WTC11 (cell line): ENCODE measurements at regions not wholly inside any gene's neighbourhood (a gene's known extent, or its start where the extent isn't known, plus 50 kb on each side); places are given as distances from the start of the nearest gene placed in this dataset.

Source experiments
- ATAC-seq: fragments of 200-7000 bp; cut with Tn5 transposase; 2 replicates; pipeline ENCODE4 v1.10.0; 2021; ENCODE audit warnings: mild to moderate bottlenecking, moderate library complexity
- CTCF ChIA-PET: fragments of 300-600 bp; sonication (Branson Sonifier 250); formaldehyde crosslinking; loops from one replicate; lab custom pipeline; 2021; ENCODE audit warnings: antibody characterized with exemption; lab: Charles Lee
- POLR2A ChIA-PET: fragments of 350-600 bp; sonication (Branson Sonifier 250); formaldehyde crosslinking; loops from one replicate; lab custom pipeline; 2021; ENCODE audit warnings: antibody characterized with exemption; lab: Charles Lee
- DNase-seq: peaks from one replicate; pipeline ENCODE4 v3.0.0; 2021; ENCODE audit warnings: low spot score
- H3K27ac Mint-ChIP-seq: 2 replicates; pipeline ENCODE4 v1.8.0; 2021; ENCODE audit warnings: mixed read lengths
- H3K27me3 Mint-ChIP-seq: 2 replicates; pipeline ENCODE4 v1.8.0; 2021; ENCODE audit warnings: low read depth, mild to moderate bottlenecking, moderate library complexity, mixed read lengths
- H3K36me3 Mint-ChIP-seq: 2 replicates; pipeline ENCODE4 v1.8.0; 2021; ENCODE audit warnings: mixed read lengths
- H3K4me1 Mint-ChIP-seq: 2 replicates; pipeline ENCODE4 v1.8.0; 2022; ENCODE audit warnings: mixed read lengths
- H3K4me3 Mint-ChIP-seq: 2 replicates; pipeline ENCODE4 v1.8.0; 2021; ENCODE audit warnings: mild to moderate bottlenecking, moderate library complexity, mixed read lengths
- H3K9me3 Mint-ChIP-seq: 2 replicates; pipeline ENCODE4 v1.8.0; 2021; ENCODE audit warnings: mixed read lengths
- ATF1 ChIP-seq: sonication (generic); formaldehyde crosslinking; IDR thresholded peaks from 2 replicates; pipeline ENCODE4 v1.8.1; 2023; ENCODE audit warnings: mild to moderate bottlenecking, moderate library complexity, missing genetic modification reagents
- CREB1 ChIP-seq: sonication (generic); formaldehyde crosslinking; IDR thresholded peaks from 2 replicates; pipeline ENCODE4 v1.8.0; 2023; ENCODE audit warnings: mild to moderate bottlenecking, missing genetic modification reagents
- E2F5 ChIP-seq: sonication (generic); formaldehyde crosslinking; IDR thresholded peaks from 2 replicates; pipeline ENCODE4 v1.8.1; 2022; ENCODE audit warnings: mild to moderate bottlenecking, moderate library complexity, missing genetic modification reagents
- ELF4 ChIP-seq: sonication (generic); formaldehyde crosslinking; IDR thresholded peaks from 2 replicates; pipeline ENCODE4 v1.8.1; 2022; ENCODE audit warnings: low read depth, mild to moderate bottlenecking, moderate library complexity, missing genetic modification reagents
- EMX1 ChIP-seq: fragments of 250-450 bp; sonication (Bioruptor Pico); IDR thresholded peaks from 2 replicates; pipeline ENCODE4 v1.8.0; 2021; ENCODE audit warnings: mild to moderate bottlenecking
- IRF2 ChIP-seq: sonication (generic); formaldehyde crosslinking; IDR thresholded peaks from 2 replicates; pipeline ENCODE4 v1.8.0; 2022; ENCODE audit warnings: low read depth, missing genetic modification reagents, borderline replicate concordance
- MLX ChIP-seq: sonication (generic); formaldehyde crosslinking; IDR thresholded peaks from 2 replicates; pipeline ENCODE4 v1.8.1; 2023; ENCODE audit warnings: mild to moderate bottlenecking, missing genetic modification reagents, moderate library complexity
- MXD4 ChIP-seq: fragments of 250-450 bp; sonication (Bioruptor Pico); IDR thresholded peaks from 2 replicates; pipeline ENCODE4 v1.8.0; 2021; ENCODE audit warnings: mild to moderate bottlenecking, moderate library complexity, borderline replicate concordance
- NR1H2 ChIP-seq: sonication (generic); formaldehyde crosslinking; IDR thresholded peaks from 2 replicates; pipeline ENCODE4 v1.9.0; 2021; ENCODE audit warnings: mild to moderate bottlenecking, moderate library complexity, missing genetic modification reagents
- NR3C1 ChIP-seq: sonication (generic); formaldehyde crosslinking; conservative IDR thresholded peaks from 2 replicates; pipeline ENCODE4 v1.8.1; 2023; ENCODE audit warnings: low read depth, mild to moderate bottlenecking, missing genetic modification reagents
- RELA ChIP-seq: sonication (generic); formaldehyde crosslinking; IDR thresholded peaks from 2 replicates; pipeline ENCODE4 v1.8.1; 2022; ENCODE audit warnings: missing genetic modification reagents, mild to moderate bottlenecking, borderline replicate concordance
- TEAD1 ChIP-seq: sonication (generic); formaldehyde crosslinking; IDR thresholded peaks from 2 replicates; pipeline ENCODE4 v1.8.0; 2022; ENCODE audit warnings: mild to moderate bottlenecking, missing genetic modification reagents
- ZNF219 ChIP-seq: sonication (generic); formaldehyde crosslinking; IDR thresholded peaks from 2 replicates; pipeline ENCODE4 v1.8.0; 2023; ENCODE audit warnings: missing genetic modification reagents, mild to moderate bottlenecking, borderline replicate concordance
- ZNF232 ChIP-seq: sonication (generic); formaldehyde crosslinking; IDR thresholded peaks from 2 replicates; pipeline ENCODE4 v1.8.0; 2022; ENCODE audit warnings: mild to moderate bottlenecking, missing genetic modification reagents
- ZNF396 ChIP-seq: fragments of 250-450 bp; sonication (Bioruptor Pico); IDR thresholded peaks from 2 replicates; pipeline ENCODE4 v1.8.0; 2021; ENCODE audit warnings: mild to moderate bottlenecking, moderate library complexity, borderline replicate concordance
- TF ChIP-seq, protein P1 (sequence below): sonication (generic); formaldehyde crosslinking; IDR thresholded peaks from 2 replicates; pipeline ENCODE4 v1.8.1; 2023; ENCODE audit warnings: mild to moderate bottlenecking, moderate library complexity, missing genetic modification reagents
- TF ChIP-seq, protein P2 (sequence below): fragments of 250-450 bp; sonication (Bioruptor Pico); IDR thresholded peaks from 2 replicates; pipeline ENCODE4 v2.1.2; 2022; ENCODE audit warnings: mild to moderate bottlenecking, moderate library complexity
- TF ChIP-seq, protein P3 (sequence below): sonication (generic); formaldehyde crosslinking; conservative IDR thresholded peaks from 2 replicates; pipeline ENCODE4 v1.8.1; 2023; ENCODE audit warnings: mild to moderate bottlenecking, low read depth, missing genetic modification reagents, moderate library complexity
- TF ChIP-seq, protein P4 (sequence below): sonication (generic); formaldehyde crosslinking; IDR thresholded peaks from 2 replicates; pipeline ENCODE4 v1.8.0; 2023; ENCODE audit warnings: missing genetic modification reagents
- TF ChIP-seq, protein P5 (sequence below): fragments of 250-450 bp; sonication (Bioruptor Pico); IDR thresholded peaks from 2 replicates; pipeline ENCODE4 v1.9.0; 2021; ENCODE audit warnings: moderate library complexity, mild to moderate bottlenecking, inconsistent platforms, borderline replicate concordance
- TF ChIP-seq, protein P6 (sequence below): sonication (generic); formaldehyde crosslinking; IDR thresholded peaks from 2 replicates; pipeline ENCODE4 v1.8.0; 2022; ENCODE audit warnings: mild to moderate bottlenecking, missing genetic modification reagents
- TF ChIP-seq, protein P7 (sequence below): fragments of 200-600 bp; IDR thresholded peaks from 2 replicates; pipeline ENCODE4 v1.8.0; 2022; ENCODE audit warnings: antibody characterized with exemption
- TF ChIP-seq, protein P8 (sequence below): sonication (generic); formaldehyde crosslinking; IDR thresholded peaks from 2 replicates; pipeline ENCODE4 v1.8.0; 2022; ENCODE audit warnings: mild to moderate bottlenecking, missing genetic modification reagents

DNA sequence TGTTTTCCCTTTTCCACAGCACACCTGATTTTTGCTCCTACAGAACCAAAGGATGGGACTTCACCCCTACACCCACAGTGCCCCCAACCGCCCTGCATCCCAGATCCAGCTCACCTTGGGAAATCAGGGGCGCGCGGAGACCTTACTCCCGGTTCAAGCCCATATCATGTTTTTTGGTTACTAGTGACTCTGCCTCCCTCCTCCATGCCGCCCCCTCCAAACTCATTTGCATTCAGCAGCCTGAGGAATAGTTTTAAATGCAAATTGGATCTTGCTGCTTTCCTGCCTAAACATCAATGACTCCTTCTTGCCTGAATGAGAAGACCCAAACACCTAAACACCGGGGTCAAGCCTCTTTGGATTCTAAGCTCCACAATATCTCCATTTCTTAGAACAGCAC lies 331.8 kb downstream of the TMEM114 start:
- no peaks in the 10 kb centered on the region for H3K4me1 Mint-ChIP-seq
- TF ChIP-seq NR3C1 (CRISPR knock-in tag) (no peak), ZNF396 (CRISPR knock-in tag) (no peak), MLX (CRISPR knock-in tag) (no peak), ZNF219 (no peak), CREB1 (no peak), NR1H2 (CRISPR knock-in tag) (no peak), MXD4 (no peak), ELF4 (no peak), ATF1 (CRISPR knock-in tag) (no peak), E2F5 (CRISPR knock-in tag) (no peak), ZNF232 (CRISPR knock-in tag) (no peak), IRF2 (no peak)
- TF ChIP-seq, protein P1, sequence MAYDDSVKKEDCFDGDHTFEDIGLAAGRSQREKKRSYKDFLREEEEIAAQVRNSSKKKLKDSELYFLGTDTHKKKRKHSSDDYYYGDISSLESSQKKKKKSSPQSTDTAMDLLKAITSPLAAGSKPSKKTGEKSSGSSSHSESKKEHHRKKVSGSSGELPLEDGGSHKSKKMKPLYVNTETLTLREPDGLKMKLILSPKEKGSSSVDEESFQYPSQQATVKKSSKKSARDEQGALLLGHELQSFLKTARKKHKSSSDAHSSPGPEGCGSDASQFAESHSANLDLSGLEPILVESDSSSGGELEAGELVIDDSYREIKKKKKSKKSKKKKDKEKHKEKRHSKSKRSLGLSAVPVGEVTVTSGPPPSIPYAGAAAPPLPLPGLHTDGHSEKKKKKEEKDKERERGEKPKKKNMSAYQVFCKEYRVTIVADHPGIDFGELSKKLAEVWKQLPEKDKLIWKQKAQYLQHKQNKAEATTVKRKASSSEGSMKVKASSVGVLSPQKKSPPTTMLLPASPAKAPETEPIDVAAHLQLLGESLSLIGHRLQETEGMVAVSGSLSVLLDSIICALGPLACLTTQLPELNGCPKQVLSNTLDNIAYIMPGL (CRISPR knock-in tag): no peak
- TF ChIP-seq, protein P2, sequence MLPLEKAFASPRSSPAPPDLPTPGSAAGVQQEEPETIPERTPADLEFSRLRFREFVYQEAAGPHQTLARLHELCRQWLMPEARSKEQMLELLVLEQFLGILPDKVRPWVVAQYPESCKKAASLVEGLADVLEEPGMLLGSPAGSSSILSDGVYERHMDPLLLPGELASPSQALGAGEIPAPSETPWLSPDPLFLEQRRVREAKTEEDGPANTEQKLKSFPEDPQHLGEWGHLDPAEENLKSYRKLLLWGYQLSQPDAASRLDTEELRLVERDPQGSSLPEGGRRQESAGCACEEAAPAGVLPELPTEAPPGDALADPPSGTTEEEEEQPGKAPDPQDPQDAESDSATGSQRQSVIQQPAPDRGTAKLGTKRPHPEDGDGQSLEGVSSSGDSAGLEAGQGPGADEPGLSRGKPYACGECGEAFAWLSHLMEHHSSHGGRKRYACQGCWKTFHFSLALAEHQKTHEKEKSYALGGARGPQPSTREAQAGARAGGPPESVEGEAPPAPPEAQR (CRISPR knock-in tag): no peak
- TF ChIP-seq, protein P3, sequence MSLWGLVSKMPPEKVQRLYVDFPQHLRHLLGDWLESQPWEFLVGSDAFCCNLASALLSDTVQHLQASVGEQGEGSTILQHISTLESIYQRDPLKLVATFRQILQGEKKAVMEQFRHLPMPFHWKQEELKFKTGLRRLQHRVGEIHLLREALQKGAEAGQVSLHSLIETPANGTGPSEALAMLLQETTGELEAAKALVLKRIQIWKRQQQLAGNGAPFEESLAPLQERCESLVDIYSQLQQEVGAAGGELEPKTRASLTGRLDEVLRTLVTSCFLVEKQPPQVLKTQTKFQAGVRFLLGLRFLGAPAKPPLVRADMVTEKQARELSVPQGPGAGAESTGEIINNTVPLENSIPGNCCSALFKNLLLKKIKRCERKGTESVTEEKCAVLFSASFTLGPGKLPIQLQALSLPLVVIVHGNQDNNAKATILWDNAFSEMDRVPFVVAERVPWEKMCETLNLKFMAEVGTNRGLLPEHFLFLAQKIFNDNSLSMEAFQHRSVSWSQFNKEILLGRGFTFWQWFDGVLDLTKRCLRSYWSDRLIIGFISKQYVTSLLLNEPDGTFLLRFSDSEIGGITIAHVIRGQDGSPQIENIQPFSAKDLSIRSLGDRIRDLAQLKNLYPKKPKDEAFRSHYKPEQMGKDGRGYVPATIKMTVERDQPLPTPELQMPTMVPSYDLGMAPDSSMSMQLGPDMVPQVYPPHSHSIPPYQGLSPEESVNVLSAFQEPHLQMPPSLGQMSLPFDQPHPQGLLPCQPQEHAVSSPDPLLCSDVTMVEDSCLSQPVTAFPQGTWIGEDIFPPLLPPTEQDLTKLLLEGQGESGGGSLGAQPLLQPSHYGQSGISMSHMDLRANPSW (CRISPR knock-in tag): no peak
- TF ChIP-seq, protein P4, sequence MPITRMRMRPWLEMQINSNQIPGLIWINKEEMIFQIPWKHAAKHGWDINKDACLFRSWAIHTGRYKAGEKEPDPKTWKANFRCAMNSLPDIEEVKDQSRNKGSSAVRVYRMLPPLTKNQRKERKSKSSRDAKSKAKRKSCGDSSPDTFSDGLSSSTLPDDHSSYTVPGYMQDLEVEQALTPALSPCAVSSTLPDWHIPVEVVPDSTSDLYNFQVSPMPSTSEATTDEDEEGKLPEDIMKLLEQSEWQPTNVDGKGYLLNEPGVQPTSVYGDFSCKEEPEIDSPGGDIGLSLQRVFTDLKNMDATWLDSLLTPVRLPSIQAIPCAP (CRISPR knock-in tag): no peak
- TF ChIP-seq, protein P5, sequence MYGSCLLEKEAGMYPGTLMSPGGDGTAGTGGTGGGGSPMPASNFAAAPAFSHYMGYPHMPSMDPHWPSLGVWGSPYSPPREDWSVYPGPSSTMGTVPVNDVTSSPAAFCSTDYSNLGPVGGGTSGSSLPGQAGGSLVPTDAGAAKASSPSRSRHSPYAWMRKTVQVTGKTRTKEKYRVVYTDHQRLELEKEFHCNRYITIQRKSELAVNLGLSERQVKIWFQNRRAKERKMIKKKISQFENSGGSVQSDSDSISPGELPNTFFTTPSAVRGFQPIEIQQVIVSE (CRISPR knock-in tag): no peak
- ATAC-seq: no peak
- ChIA-PET CTCF (no interaction called here), POLR2A (no interaction called here)
- H3K27ac Mint-ChIP-seq: no peak overlapping the region
- peaks cover 89% of the 10 kb centered on the region for H3K9me3 Mint-ChIP-seq
- no peak for DNase-seq
- peaks cover 85% of the 10 kb centered on the region for H3K36me3 Mint-ChIP-seq
- H3K27me3 Mint-ChIP-seq: peaks cover 5% of the 10 kb centered on the region
- no peak overlapping the region for H3K4me3 Mint-ChIP-seq

DNA sequence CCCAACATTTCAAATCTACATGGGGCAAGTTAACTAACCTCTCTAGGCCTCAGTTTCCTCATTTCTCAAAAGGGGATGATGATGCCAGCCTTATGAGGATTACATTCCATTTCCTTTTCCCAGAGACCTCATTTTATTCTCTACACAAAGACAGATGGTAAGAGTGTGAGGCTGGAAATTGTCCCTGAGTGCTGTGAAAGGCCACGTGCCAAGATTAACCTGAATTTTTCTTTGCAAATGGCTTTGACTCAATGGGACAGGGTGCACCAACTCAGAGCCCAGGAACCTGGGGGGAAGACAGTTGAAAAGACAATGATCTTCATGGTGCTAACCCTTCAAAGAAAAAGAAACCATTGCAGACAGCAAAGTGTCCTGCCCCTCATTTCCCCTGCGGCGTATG lies 332.8 kb downstream of the TMEM114 start:
- TF ChIP-seq, protein P6, sequence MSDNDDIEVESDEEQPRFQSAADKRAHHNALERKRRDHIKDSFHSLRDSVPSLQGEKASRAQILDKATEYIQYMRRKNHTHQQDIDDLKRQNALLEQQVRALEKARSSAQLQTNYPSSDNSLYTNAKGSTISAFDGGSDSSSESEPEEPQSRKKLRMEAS (CRISPR knock-in tag): no peak
- TF ChIP-seq, protein P7, sequence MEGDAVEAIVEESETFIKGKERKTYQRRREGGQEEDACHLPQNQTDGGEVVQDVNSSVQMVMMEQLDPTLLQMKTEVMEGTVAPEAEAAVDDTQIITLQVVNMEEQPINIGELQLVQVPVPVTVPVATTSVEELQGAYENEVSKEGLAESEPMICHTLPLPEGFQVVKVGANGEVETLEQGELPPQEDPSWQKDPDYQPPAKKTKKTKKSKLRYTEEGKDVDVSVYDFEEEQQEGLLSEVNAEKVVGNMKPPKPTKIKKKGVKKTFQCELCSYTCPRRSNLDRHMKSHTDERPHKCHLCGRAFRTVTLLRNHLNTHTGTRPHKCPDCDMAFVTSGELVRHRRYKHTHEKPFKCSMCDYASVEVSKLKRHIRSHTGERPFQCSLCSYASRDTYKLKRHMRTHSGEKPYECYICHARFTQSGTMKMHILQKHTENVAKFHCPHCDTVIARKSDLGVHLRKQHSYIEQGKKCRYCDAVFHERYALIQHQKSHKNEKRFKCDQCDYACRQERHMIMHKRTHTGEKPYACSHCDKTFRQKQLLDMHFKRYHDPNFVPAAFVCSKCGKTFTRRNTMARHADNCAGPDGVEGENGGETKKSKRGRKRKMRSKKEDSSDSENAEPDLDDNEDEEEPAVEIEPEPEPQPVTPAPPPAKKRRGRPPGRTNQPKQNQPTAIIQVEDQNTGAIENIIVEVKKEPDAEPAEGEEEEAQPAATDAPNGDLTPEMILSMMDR: no peak
- TF ChIP-seq, protein P8, sequence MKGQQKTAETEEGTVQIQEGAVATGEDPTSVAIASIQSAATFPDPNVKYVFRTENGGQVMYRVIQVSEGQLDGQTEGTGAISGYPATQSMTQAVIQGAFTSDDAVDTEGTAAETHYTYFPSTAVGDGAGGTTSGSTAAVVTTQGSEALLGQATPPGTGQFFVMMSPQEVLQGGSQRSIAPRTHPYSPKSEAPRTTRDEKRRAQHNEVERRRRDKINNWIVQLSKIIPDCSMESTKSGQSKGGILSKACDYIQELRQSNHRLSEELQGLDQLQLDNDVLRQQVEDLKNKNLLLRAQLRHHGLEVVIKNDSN (CRISPR knock-in tag): no peak
- no peak for TF ChIP-seq EMX1 (CRISPR knock-in tag)
- TF ChIP-seq RELA (CRISPR knock-in tag): no peak
- TF ChIP-seq TEAD1 (CRISPR knock-in tag): no peak
- Mint-ChIP-seq H3K9me3 (peaks cover 89% of the 10 kb centered on the region), H3K27ac (no peak overlapping the region), H3K27me3 (peaks cover 5% of the 10 kb centered on the region), H3K4me3 (no peak overlapping the region), H3K4me1 (no peaks in the 10 kb centered on the region), H3K36me3 (peaks cover 88% of the 10 kb centered on the region)
- ChIA-PET POLR2A (no interaction called here), CTCF (no interaction called here)
- no peak for ATAC-seq
- DNase-seq: no peak
